ENCODE measurements at regions not wholly inside any gene's neighbourhood (a gene's known extent, or its start where the extent isn't known, plus 50 kb on each side); places are given as distances from the start of the nearest gene placed in this dataset.

GRCh38 chr7:136665878-136666509 is 202.5 kb upstream of the CHRM2 start:
- no peak for DNase-seq (ENCODE audit: low spot score)

GRCh38 chr7:136664537-136664936 is 203.9 kb upstream of the CHRM2 start:
- no peak for DNase-seq (ENCODE audit: low spot score)

GRCh38 chr7:136657482-136657921 is 210.9 kb upstream of the CHRM2 start:
- DNase-seq (ENCODE audit: low spot score) = no peak

- DNase-seq (ENCODE audit: low spot score) = no peak
These were observed 211.9 kb upstream of the CHRM2 start for GRCh38 chr7:136656516-136656915.

- DNase-seq (ENCODE audit: low spot score) = no peak
These were observed 213.0 kb upstream of the CHRM2 start for GRCh38 chr7:136655414-136655813.

GRCh38 chr7:136654406-136654805 is 214.0 kb upstream of the CHRM2 start:
- DNase-seq (ENCODE audit: low spot score) = no peak

- DNase-seq (ENCODE audit: low spot score) = no peak
These were observed 215.6 kb upstream of the CHRM2 start for GRCh38 chr7:136652635-136653370.

- peak; percentile 50 for DNase-seq (ENCODE audit: low spot score)
These were observed 227.5 kb upstream of the CHRM2 start for GRCh38 chr7:136640977-136641376.

GRCh38 chr7:136637813-136638212 is 230.6 kb upstream of the CHRM2 start:
- DNase-seq (ENCODE audit: low spot score) = no peak

- no peak for DNase-seq (ENCODE audit: low spot score)
These were observed 232.7 kb upstream of the CHRM2 start for GRCh38 chr7:136635751-136636150.

GRCh38 chr7:136618818-136619217 is 249.6 kb upstream of the CHRM2 start:
- no peak for DNase-seq (ENCODE audit: low spot score)

GRCh38 chr7:136617176-136617575 is 251.3 kb upstream of the CHRM2 start:
- DNase-seq (ENCODE audit: low spot score) = no peak

GRCh38 chr7:136605532-136606329 is 262.7 kb upstream of the CHRM2 start:
- no peak for DNase-seq (ENCODE audit: low spot score)

GRCh38 chr7:136601772-136602171 is 266.7 kb upstream of the CHRM2 start:
- DNase-seq (ENCODE audit: low spot score) = no peak

GRCh38 chr7:136600475-136600874 is 268.0 kb upstream of the CHRM2 start:
- DNase-seq (ENCODE audit: low spot score) = no peak

GRCh38 chr7:136594739-136595144 is 273.7 kb upstream of the CHRM2 start:
- peak; percentile 11 for DNase-seq (ENCODE audit: low spot score)

- DNase-seq (ENCODE audit: low spot score) = no peak
These were observed 280.2 kb upstream of the CHRM2 start for GRCh38 chr7:136588216-136588615.

GRCh38 chr7:136585954-136586670 is 282.3 kb upstream of the CHRM2 start:
- DNase-seq (ENCODE audit: low spot score) = no peak

- DNase-seq (ENCODE audit: low spot score) = no peak
These were observed 302.0 kb upstream of the CHRM2 start for GRCh38 chr7:136566491-136566890.

- DNase-seq (ENCODE audit: low spot score) = no peak
These were observed 312.5 kb upstream of the CHRM2 start for GRCh38 chr7:136555933-136556332.

- no peak for DNase-seq (ENCODE audit: low spot score)
These were observed 316.8 kb upstream of the CHRM2 start for GRCh38 chr7:136551618-136552017.

GRCh38 chr7:136549756-136550155 is 318.7 kb upstream of the CHRM2 start:
- no peak for DNase-seq (ENCODE audit: low spot score)
